GM12873 (cell line): ENCODE measurements at regions not wholly inside any gene's neighbourhood (a gene's known extent, or its start where the extent isn't known, plus 50 kb on each side); places are given as distances from the start of the nearest gene placed in this dataset.
A peak's percentile ranks its signal among the peaks of the same experiment; 100 is the strongest.

Experiments used
- TF ChIP-seq, protein P1 (sequence below): IDR thresholded peaks from 2 replicates; pipeline ENCODE4 v1.5.1; 2012; ENCODE audit warnings: low read depth, mild to moderate bottlenecking, moderate library complexity, low read length, control low read depth; ENCODE audit not compliant: insufficient read depth; ENCODE audit errors: missing control alignments

DNA sequence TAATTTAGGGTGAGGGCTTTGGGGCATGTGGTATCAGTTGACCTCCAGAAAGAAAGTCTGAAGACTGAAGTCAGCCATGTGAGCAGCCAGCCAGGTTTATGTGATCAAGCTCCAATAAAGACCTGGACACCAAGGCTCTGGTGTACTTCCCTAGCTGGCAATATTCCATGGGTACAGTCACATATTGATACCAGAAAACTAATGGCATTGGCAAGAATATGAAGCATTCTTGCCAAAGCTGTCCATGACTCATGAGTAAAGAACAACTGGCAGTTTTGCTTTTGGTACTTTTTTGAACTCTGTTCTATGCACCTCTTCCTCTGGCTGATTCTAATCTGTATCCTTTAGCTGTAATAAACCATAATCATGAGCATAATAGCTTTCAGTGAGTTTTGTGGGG lies 415.3 kb upstream of the CAMK1G start:
- TF ChIP-seq, protein P1, sequence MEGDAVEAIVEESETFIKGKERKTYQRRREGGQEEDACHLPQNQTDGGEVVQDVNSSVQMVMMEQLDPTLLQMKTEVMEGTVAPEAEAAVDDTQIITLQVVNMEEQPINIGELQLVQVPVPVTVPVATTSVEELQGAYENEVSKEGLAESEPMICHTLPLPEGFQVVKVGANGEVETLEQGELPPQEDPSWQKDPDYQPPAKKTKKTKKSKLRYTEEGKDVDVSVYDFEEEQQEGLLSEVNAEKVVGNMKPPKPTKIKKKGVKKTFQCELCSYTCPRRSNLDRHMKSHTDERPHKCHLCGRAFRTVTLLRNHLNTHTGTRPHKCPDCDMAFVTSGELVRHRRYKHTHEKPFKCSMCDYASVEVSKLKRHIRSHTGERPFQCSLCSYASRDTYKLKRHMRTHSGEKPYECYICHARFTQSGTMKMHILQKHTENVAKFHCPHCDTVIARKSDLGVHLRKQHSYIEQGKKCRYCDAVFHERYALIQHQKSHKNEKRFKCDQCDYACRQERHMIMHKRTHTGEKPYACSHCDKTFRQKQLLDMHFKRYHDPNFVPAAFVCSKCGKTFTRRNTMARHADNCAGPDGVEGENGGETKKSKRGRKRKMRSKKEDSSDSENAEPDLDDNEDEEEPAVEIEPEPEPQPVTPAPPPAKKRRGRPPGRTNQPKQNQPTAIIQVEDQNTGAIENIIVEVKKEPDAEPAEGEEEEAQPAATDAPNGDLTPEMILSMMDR, result no peak

DNA sequence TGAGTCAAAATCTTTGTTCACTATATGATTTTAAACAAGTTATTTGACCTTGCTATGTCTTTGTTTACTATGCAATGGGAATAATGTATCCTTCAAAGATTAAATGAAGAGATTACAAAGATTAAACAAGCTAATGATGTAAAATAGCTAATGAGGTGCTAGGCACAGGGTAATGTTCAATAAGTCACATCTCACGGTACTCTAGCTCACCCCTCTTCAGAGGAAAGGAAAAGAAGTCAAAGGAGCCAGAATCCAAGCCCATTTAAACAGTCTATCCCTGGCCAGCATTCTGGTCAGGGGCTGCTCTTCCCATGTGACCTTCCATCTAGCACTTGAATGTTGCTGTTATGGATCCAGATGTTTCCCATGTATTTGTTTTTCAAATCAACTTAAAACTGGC lies 412.4 kb upstream of the CAMK1G start:
- TF ChIP-seq, protein P1, result no peak

DNA sequence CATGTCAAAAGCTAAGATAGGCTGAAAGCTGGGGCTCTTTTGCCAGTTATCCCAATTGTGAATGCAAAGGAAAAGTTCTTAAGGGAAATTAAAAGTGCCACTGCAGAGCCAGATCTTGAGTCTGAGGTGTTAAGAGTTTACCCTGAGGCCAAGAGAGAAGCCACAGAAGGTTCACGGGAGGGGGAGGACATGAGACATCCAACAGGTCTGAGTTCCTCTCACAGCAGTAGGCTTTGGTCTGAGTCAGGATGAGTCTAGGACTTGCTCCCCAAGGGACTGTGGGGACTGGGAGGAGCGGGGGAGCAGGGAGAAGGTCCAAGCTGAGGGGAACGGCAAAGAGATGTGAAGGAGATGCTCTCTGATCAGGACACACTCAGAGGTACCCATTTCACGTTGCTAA lies 411.2 kb upstream of the CAMK1G start:
- TF ChIP-seq, protein P1, result no peak

DNA sequence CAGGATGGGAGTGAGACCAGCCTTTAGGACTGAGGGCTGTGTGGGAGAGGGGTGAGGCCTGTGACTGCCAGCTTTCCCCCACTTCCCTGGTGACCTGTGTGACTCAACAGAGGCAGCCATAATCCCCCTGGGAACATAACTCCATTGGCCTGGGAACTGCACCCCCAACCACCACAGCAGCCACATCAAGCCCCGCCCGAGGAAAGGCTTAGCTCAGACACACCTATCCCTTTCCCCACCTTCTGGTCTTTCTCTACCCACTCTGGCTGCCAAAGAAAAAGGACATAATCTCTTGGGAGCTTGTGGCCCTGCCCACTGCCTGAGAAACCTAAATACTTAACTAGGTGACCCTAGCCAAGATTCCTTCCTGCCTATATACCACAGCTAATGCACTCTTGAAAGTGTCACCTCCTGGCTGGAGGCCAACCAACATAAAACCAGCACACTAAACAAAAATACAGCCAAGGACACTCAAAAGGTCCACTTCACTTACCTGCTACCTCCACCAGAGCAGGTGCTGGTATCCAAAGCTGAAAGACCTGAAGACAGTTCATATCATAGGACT lies 406.6 kb upstream of the CAMK1G start:
- TF ChIP-seq, protein P1, result no peak

DNA sequence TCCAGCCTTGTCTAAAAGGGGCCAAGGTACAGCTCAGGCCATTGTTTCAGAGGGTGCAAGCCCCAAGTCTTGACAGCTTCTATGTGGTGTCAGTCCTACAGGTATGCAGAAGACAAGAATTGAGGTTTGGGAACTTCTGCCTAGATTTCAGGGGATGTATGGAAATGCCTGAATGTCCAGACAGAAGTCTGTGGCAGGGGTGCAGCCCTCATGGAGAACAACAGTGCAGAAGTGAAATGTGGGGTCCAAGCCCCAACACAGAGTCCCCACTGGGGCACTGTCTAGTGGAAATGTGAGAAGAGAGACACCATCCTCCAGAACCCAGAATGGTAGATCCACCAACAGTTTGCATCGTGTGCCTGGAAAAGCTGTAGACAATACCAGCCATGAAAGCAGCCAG lies 400.3 kb upstream of the CAMK1G start:
- TF ChIP-seq, protein P1, result no peak

DNA sequence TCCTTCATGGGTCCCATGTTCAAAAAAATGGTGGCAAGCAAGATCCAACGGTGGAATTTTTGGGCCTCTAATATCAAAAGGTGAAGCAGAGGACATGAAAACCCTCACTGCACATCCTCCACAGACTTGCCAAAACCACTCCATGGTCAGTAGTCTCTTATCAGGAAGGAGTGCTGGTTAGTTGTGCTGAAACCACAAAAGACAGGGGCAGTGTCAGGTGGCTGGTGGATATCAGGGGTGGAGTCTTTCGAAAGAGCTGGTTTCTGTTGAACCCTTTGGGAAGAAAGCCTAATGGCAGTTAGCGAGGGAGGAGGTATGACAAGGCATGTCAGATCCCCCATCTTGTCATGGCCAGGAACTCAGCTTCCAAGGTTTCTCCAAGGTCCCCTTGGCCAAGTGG lies 395.9 kb upstream of the CAMK1G start:
- TF ChIP-seq, protein P1, result no peak

DNA sequence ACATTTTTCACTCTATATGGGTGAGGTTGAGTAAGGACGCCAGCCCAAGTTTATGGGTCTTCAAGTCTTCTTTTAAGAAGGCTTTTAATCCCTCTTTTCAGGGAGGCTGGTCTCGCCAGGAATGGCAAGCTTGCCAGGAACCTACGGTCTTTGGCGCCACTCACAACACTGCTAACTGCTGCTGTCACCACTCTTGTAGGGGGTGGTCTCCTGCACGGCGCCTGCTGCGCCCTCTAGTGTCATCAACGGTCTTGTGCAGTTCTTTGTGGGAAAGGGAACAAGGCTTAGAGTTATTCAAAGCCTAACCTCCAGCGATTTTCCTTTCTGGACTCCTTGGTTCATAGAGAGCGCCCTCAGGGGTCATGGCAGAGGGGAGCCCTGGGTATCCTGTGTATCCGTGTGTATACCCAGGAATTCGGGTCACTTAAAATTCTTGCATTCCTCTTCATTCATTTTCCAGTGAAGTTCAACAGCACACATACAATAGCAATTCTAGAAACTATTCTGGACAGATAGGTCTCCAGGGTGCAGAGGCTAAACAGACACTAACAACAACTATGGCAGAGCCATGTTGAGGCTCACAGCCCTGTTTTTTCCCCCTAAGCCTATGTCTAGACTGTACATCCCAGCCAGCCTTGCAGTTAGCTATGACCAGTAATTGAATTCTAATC lies 392.8 kb upstream of the CAMK1G start:
- TF ChIP-seq, protein P1, result peak; percentile 92
